22Rv1 (cell line): ENCODE measurements at regions not wholly inside any gene's neighbourhood (a gene's known extent, or its start where the extent isn't known, plus 50 kb on each side); places are given as distances from the start of the nearest gene placed in this dataset.

Source experiments
- CTCF ChIP-seq: fragments of 450-650 bp; IDR thresholded peaks from 2 replicates; pipeline ENCODE4 v1.5.1; 2017; ENCODE audit warnings: mild to moderate bottlenecking
- ZFX ChIP-seq: fragments of 450-650 bp; IDR thresholded peaks from 2 replicates; pipeline ENCODE4 v1.6.1; 2017; ENCODE audit warnings: antibody characterized with exemption, borderline replicate concordance

GRCh38 chr19:30665449-30665848 is 293.3 kb downstream of the ZNF536 start:
- TF ChIP-seq CTCF (no peak), ZFX (no peak)
